ENCODE measurements at regions not wholly inside any gene's neighbourhood (a gene's known extent, or its start where the extent isn't known, plus 50 kb on each side); places are given as distances from the start of the nearest gene placed in this dataset.

DNA sequence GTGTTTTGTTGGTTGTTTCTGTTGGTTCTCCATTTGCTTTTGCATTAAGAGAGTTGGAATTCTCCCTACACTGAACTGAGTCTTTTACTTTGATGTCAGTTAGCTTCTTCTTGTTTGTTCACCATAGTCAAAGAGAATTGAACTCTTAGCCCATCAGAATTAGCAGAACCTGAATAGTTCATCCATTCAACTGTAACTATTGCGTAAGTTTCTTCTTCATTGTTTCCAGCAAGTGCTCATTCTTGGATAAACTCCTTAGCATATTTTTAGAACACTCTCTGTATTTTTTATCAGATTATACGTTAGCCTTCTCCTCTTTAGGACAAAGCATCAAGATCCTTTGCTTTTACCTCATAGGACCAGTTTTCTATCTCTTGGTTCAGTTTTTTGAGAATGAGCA, 128.4 kb upstream of the RAB11FIP2 start:
- no peak for DNase-seq

DNA sequence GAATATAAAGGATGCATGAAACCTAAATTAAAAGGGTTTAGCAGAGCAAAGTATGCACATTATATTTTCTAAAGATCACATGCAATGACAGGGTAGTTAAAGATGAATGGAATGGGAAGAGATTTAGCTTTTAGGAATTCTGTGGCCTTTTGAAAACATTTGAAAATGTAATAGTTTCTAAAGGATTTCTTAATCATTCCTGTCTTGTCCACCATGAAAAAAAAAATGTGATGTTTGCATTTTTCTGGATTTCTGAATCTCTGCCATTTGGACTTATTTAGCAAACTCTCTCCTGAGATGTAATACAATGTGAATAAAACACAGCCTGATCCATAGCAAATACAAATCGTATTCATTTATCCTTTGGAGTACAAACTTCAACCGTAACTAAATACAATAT, 126.6 kb upstream of the RAB11FIP2 start:
- no peak for DNase-seq

DNA sequence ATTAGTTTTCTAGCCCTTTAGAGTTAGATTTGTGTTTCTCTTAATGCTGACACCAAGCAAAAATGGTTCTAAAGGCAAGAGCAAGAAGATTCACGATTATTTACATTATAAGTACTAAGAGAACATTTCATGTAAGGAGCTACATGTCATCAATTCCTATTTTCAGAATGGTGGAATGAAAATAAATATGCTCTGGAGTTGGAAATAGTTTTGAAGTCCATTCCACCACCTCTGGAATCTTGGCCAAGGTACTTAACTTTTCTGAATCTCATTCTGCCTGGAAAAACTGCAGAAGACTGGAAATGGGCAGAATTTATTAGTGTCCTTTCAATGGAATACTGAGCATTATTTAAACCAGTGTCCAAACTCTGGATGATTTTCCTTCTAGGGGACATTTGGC, 125.1 kb upstream of the RAB11FIP2 start:
- no peak for DNase-seq

DNA sequence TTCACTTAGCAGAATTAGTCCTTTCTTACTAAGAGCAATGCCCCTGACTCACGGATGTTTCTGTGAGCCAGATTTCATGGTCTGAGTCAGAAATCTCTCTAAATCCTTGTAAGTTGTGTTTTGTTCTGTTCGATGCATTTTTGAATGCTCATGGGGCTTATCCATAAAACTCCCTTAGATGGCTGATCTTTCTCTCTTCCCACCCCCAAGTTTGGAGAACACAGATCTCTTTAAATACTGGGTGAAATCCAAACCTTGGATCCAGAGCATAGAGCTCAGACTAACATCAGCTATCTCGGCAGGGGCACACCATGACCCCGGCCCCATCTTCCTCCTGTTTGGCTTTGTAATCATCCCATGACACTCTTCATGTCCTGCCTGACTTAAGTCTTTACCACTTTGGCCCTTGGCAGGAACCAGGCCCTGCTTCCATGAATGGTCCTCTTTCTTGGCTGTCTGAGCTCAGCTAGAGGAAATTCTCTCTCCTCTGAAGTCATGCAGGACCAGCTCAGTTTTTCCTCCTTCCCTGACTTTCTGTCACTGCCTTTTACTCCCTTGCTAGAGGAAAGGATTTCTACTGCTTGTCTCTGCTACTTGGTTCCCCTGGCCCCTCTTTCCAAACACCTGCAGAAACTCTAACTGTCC, 120.4 kb upstream of the RAB11FIP2 start:
- no peak for DNase-seq

DNA sequence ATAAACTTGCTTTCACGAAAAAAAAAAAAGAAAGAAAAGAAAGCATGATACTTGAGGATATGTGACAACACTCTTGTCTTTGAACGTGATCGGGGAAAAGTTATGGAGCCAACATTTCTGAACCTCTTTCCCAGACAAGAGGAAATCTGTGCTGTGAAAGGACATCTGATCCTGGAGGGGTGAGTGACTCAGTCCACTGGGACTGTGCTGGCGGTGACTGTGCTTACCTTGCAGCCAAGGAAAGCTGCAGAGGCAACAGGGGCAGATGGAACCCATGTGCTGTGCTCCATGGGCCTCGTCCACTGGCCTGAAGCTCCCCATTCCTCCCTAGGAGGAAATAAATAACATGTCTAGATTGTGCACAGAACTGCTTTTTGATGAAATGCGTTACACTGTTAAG, 116.5 kb upstream of the RAB11FIP2 start:
- no peak for DNase-seq

DNA sequence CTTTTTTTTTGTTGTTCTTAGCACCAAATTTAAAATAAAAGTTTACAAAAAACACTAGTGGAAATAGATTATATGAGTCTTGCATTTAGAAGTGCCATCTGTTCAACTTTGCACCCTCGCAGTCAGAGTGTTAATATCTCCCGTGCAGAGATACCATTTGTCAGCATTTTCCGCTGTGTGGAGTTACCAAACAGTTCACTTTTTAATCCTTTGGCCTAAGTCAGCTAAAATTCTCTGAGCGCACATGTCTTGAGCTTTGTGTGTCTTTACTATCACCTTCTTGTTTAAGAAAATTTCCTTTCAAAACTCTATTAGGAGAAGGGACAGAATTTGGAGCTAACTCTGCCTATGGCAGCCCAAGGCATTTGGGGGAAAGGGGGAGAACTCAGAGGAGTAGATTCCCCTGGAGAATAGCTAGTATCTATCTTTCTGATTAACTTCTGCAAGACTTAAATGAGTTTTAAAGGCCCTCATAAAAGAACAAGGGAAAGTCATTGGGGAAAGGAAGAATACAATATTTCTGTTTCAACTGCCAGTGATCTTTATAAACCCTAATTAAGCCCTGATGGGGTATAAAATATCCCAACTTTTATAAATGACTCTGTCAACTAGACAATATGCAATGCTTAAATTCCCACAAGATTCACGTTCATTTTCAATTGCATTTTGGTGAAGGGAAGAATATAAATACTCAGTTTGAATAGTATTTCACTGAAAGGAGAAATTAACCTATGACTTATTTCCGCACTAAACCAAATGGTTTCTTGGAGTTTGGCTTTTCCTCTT, 114.9 kb upstream of the RAB11FIP2 start:
- DNase-seq: no peak

DNA sequence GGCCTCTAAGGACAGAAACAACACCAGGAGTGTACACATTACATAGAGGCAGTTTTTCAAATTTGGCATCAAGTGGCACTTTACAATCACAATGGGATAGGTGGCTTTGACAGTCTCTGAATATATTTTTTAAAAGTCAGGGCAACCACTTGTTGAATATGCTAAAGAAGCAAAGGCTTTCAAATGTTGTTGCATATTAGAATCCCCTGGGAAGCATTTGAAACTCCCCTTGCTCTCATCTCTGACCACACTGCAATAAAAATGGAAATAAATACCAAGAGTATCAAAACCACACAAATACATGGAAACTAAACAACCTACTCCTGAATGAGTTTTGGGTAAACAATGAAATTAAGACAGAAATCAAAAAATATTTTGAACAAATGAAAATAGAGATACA, 106.5 kb upstream of the RAB11FIP2 start:
- DNase-seq: no peak

DNA sequence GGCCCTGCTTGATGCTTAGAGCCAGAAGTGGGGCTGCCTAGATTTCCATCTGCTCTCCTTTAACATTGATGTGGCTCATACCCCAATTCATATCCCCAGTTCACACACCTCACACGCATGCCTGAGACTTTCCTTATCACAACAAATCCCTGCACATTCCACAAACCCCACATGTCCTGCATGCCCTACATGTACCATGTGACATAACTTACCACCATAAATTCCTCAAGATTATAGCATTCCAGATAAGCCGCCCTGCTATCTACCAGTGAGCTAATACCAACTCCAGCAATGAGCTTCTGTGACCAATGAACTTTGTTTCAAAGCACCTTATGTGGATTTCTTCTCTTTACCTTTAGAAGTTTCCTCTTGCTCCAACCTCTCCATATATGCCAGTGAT, 104.7 kb upstream of the RAB11FIP2 start:
- DNase-seq: no peak

DNA sequence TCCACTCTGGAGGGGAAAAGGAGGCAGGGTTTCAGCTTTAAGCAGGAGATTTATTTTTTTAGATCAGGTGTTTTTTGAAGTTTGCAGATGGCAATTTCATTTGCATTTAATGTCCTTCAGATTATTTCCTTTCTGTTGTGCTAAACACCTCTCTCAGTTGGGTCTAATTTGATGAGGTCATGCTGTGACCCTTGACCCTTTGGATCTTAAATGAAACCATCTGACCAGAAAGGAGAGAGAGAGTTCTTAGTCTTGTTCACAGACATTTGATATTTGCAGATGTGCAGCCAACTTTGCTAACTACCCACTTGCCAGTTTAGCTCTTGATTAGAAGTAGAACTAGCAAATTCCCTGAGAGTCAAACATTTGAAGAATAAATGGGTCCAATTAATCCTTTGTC, 101.5 kb upstream of the RAB11FIP2 start:
- DNase-seq: no peak

DNA sequence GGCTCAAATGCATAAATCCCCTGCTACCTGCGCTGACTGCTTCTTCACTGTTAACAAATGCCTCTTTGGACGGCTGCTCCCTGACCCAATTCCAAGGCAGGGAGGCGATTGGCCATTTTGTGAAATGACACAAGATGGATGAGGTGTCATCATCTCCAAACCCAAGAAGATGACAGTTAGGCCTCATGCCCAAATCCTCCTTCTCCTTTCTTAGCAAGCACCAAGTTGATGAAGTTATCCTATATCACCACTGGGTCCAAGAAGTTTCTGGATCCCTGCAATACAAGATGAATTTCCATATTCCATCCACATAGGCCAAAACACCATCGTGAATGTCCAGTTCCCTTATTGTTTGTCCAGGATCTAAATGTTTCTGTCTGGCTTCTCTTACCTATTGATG, 98.5 kb upstream of the RAB11FIP2 start:
- DNase-seq: no peak

DNA sequence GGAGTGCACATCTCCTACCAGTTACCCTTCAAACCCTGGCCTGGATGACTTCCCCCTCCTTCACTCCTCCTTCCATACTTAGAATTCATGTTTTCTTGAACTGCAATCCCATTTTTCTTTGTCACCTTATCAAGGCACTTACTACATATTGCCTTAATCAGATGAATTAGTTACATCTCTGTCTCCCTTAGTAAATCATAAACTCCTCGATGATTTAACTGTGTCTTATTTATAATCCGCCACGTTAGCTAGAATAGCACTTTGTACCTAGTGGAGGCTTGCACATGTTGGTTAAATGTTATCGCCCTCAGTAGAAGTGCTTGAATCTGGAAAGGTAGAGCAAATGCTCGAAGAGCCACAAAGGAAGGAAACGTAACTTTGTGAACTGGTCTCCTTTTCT, 94.7 kb upstream of the RAB11FIP2 start:
- no peak for DNase-seq

DNA sequence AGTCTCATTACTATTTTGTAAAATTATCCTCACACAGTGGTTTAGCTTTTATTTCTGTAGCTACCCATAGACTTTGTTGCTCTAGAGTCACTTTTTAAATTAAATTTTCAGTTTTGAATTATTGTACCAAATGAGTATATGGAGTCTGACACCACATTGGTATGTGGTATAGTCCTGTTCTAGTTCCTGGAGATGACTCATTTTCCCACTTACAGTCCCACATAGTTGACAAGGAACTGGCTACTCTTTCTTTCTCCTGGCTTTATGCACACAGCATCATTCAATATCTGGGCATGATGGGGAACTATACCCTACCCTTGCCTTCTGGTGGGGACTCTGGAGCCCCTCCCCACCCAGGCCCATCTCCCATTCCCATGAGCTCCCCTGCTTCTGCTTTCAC, 92.6 kb upstream of the RAB11FIP2 start:
- DNase-seq: no peak

DNA sequence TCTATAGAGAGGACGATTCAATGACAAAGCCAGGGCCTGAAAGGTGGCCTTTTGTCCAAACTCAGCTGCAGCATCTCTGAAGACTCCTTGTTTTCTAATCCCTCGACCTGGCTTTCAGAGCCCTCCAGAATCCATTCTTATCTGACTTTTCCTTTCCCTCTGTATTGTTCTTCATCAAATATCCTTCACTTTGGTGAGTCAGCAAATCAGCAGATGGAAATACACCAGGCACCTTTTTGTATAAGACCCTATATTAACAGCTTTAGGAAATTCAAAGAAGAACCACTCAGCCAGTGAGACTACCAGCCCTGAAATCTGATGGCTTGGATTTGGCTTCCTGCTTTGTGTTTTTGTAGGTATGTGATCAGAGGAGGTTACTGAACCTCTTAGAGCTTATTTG, 81.9 kb upstream of the RAB11FIP2 start:
- no peak for DNase-seq

DNA sequence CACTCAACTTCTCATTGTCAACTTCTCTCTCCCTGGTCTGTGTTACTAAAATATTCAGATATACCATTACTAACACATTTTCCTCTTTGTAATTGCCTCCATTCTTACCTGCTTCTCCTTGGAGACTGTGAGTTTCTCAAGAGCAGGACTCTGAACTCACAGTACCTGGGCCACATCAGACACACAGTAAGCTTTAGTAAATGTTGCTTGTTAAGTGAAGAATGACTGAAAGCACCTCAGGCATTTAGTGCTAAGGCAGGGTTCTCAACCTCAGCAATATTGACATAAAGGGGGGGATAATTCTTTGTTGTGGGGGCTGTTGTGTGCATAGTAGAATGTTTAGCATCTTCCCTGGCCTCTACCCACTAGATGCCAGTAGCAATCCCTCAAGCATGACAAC, 72.0 kb upstream of the RAB11FIP2 start:
- DNase-seq: no peak

DNA sequence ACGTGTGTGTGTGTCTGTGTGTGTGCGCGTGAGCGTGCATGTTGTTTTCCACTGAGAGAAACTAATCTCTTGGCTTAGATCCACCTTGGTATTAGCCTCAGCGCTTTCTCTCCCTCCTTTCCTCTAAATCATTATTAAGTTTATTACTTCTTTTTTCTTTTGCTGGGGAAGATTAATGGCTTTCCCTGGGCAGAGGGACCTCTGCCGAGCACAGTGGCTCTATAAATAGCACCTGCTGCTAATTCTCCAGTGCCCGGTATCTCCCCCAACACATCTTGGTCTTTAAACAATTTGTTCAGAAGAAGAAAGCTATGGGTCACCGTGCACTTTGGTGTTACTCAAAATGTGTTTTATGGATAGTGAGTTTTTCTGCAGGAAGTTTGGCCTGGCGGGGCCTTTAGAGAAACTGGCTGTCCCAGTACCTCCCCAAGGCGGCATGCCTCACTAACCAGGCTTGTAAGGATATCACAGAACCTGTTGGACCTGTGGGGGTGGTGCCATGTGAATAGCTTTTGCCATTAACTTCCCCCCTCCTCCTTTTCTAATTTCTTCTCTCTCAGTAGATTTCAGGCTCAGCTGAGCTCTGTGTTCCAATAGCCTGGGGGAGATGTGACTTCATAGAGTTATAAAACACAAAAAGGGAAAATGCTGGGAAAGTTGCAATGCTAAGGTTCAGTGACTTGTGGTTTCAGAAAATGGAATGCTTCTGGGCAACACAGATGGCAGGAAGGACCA, 70.1 kb upstream of the RAB11FIP2 start:
- no peak for DNase-seq

DNA sequence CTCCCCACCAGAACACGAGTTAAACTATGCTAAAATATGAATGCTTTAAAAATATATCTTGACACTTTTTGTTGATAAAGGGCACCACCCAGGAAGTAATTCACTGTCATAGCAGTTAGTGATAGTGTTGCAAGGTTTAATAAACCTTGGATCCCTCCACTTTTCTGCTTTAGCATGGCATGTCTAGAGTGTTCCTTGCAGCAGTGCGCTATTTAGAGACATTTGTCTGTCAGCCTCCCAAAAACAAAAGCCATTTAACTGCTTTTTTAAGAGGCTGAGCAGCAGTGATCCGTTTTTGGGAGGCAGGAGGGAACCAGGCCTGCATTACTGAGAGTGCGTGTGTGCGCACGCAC, 69.6 kb upstream of the RAB11FIP2 start:
- no peak for DNase-seq

DNA sequence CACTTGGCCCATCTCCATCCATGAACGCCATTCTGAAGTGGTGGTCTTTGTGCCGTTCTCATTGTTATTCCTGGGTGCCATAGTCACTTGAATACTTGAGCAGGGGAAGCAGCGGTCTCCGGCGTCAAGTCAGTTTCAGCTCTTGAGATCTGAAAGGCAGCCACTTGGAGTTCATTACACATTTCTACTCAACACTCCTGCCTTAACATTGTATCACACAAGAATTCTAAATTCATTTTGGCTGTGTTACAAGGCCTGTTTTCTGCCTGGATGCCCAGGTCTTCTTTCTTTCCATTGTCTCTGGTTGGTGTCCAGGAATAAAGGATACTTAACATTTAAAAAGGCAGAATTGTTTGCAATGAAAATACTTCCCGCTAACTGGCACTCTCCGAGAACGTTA, 69.0 kb upstream of the RAB11FIP2 start:
- DNase-seq: no peak

DNA sequence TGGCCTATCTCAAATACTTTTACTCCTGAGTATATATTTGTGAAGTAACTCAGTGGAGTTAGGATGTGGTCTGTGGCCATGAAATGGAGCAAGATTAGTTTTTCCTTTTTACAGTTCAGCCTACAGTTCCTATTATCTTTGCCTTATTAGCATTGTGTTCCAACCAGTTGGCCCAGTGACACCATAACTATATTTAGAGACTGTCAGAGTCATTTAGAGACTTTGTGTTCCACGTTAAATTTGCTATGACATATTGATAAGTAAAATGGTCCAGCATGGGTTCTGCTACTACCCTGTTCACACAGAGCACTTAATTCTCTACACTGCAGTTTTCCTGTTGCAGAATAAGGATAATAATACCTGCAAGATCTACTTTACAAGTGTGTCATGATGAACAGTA, 68.3 kb upstream of the RAB11FIP2 start:
- DNase-seq: no peak

DNA sequence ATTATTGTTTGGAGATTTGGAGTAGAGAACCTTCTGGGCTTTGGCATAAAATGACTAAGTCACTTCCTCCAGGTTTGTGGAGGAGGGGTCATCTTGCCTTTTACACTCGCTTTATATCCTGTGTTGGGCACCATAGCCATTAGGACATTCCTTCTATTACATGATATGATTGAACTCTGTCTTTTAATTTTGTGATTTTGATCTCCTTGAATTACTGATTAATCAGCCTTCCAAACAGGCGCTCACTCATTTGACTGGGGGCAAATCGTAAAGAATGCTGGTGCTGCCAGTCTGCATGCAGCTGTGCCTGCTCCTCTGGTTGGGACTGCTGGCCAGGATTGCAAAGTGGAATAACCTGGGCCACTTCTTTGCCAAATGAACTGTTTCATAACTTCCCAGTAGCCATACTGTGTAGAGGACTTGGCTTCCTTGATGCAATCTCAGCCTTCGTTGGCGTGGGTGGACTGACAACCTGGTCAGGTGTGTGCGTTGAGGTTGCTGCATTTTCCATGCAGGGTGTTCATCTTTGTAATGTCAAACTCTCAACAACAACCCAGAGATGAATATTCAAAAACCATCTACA, 65.9 kb upstream of the RAB11FIP2 start:
- no peak for DNase-seq

DNA sequence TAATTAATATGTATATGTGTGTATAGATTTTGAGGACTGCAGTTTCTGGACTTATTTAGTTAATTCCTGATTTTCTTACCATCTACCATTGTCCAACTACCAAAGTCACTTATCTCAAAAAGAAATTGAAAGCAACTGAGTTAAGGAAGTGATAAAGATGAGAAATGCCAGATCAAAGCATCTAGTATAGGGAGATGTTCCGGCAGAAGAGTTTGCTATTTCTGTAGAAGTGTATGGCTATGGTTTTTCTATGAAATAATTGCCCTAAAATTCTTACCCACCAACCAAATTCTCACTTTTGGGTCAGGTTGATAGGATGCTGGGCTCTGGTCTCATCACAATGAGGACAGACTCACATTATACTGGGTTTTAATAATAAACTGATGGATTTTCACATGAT, 64.0 kb upstream of the RAB11FIP2 start:
- DNase-seq: no peak

DNA sequence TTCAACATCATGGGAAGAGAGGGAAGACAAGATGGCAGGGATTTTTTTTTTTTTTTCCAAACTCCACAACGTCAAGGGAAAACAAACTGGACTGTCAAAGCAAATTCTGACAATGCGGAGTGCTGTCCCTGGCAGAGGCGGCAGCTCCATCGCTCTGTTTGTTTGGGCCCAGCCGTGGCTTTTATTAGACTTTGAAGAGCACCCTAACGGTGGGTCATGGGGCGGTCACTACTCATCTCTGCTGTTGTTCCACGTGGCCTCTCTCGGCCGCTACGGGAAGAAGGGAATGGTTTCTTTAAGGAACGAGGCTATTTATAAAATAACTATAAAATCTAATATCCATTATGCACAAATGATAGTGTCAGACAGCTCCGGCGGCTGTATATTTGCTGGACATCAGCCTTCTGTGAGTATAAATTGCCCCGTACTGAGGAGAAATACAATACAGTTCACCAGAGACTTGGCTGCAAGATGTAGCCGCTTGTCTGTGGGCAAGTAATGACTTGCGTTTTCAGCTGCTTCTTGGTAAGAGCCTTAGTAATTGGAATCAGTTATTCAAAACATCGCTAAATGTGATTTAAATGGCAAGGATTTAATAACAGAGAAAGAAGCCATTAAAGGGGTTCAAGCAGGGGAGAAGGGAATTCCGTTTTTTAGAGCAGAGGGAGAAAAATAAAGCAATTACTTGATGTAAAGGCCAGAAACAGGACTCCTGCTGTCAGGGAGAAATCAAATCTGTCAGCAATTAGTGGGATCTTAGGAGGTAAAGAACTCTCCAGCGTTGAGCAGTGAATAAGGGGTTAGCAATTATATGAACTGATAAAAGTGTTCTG, 61.7 kb upstream of the RAB11FIP2 start:
- no peak for DNase-seq

DNA sequence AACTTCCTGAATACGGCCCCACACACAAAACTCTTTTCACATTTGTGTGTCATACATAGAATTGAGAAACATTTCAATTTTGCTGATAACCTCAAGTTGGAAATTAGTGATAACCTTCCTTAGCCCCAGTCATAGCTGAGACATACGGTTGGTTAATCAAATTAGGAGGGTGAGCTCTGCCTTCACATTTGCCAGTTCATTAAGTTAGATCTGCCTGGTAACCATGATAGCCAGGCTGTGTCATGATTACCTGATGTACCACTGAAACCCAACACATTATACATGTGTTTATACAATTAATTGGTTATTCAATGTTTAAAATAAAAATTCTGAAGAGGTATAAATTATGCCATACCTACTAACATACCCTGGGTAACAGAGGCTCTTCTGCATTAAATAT, 60.8 kb upstream of the RAB11FIP2 start:
- no peak for DNase-seq

DNA sequence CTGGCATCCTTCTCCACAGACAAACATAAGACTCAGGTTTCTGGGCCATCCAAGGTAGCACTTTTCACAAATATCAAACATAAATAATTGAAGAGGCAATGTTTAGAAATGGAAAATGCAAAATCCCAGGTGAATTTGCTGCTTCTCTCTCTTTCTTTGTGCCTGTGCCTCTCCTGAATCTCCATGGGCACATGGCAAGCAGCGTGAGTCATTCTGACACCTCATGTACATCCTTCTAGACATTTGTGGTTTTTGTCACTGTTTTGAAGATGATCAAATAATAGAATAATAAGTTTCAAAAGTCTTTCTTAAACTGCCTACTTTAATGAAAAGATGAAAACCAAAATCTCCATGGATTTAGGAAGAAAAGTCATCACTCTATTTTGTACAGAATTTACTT, 60.3 kb upstream of the RAB11FIP2 start:
- DNase-seq: no peak
